Large intestine (tissue), 3 donors: ENCODE measurements at regions not wholly inside any gene's neighbourhood (a gene's known extent, or its start where the extent isn't known, plus 50 kb on each side); places are given as distances from the start of the nearest gene placed in this dataset.

Experiments
- DNase-seq, 2 donors: peaks; one replicate each; pipeline versions ENCODE4 v3.0.0 to v3.0.0-alpha.2; 2013
- H3K27ac ChIP-seq: one replicate; pipeline ENCODE4 v1.5.1; 2013; ENCODE audit warnings: low read length
- H3K27me3 ChIP-seq: 2 replicates; pipeline ENCODE4 v1.6.1; 2013; ENCODE audit warnings: low read length; ENCODE audit not compliant: control insufficient read depth, insufficient read depth
- H3K36me3 ChIP-seq: 2 replicates; pipeline ENCODE4 v1.6.1; 2013; ENCODE audit warnings: low read length; ENCODE audit not compliant: control insufficient read depth, insufficient read depth
- H3K4me1 ChIP-seq: one replicate; pipeline ENCODE4 v1.6.1; 2013; ENCODE audit warnings: low read length; ENCODE audit not compliant: control insufficient read depth, insufficient read depth
- H3K4me3 ChIP-seq: one replicate; pipeline ENCODE4 v1.5.1; 2013; ENCODE audit warnings: low read length
- H3K9me3 ChIP-seq: one replicate; pipeline ENCODE4 v1.6.1; 2013; ENCODE audit warnings: mild to moderate bottlenecking, low read depth, low read length, moderate library complexity; ENCODE audit not compliant: control insufficient read depth
- WGBS: methylation state at CpG from one replicate; pipeline ENCODE4 v1.1.5; 2013; ENCODE audit warnings: low lambda C conversion rate; ENCODE audit not compliant: insufficient coverage; 5-methylcytosine and 5-hydroxymethylcytosine counted together

GRCh38 chr5:117414926-117415325 lies 840.3 kb upstream of the SEMA6A start:
- Histone ChIP-seq H3K27me3 (no peaks in the 10 kb centered on the region), H3K36me3 (no peaks in the 10 kb centered on the region), H3K27ac (no peak overlapping the region), H3K4me1 (no peaks in the 10 kb centered on the region), H3K9me3 (no peaks in the 10 kb centered on the region), H3K4me3 (no peak overlapping the region)
- no peak for DNase-seq
- no CpG with 5 or more reads among the region's 1 CpG for WGBS

- Histone ChIP-seq H3K4me3 (no peak overlapping the region), H3K27ac (no peak overlapping the region), H3K9me3 (no peaks in the 10 kb centered on the region), H3K36me3 (no peaks in the 10 kb centered on the region), H3K4me1 (no peaks in the 10 kb centered on the region), H3K27me3 (no peaks in the 10 kb centered on the region)
- DNase-seq, result no peak
These were observed 837.1 kb upstream of the SEMA6A start for GRCh38 chr5:117411701-117412100.

- DNase-seq, result no peak
- no peak overlapping the region for H3K4me3 ChIP-seq
- no peaks in the 10 kb centered on the region for H3K36me3 ChIP-seq
- H3K27ac ChIP-seq, result no peak overlapping the region
- H3K4me1 ChIP-seq, result no peaks in the 10 kb centered on the region
- WGBS, result 20% methylated on average over 1 of the region's 2 CpGs
- H3K9me3 ChIP-seq, result no peaks in the 10 kb centered on the region
- no peaks in the 10 kb centered on the region for H3K27me3 ChIP-seq
These were observed 830.6 kb upstream of the SEMA6A start for GRCh38 chr5:117405197-117405596.

GRCh38 chr5:117394506-117395157 lies 820.0 kb upstream of the SEMA6A start:
- Histone ChIP-seq H3K36me3 (no peaks in the 10 kb centered on the region), H3K27ac (no peak overlapping the region), H3K4me3 (no peak overlapping the region), H3K4me1 (no peaks in the 10 kb centered on the region), H3K27me3 (no peaks in the 10 kb centered on the region), H3K9me3 (no peaks in the 10 kb centered on the region)
- no peak for DNase-seq
- 73% methylated on average over 2 of the region's 6 CpGs for WGBS

GRCh38 chr5:117393125-117393524 lies 818.5 kb upstream of the SEMA6A start:
- no peaks in the 10 kb centered on the region for H3K4me1 ChIP-seq
- no peaks in the 10 kb centered on the region for H3K27me3 ChIP-seq
- H3K27ac ChIP-seq, result no peak overlapping the region
- no peaks in the 10 kb centered on the region for H3K36me3 ChIP-seq
- DNase-seq, result no peak
- H3K4me3 ChIP-seq, result no peak overlapping the region
- WGBS, result 100% methylated on average over 1 of the region's 2 CpGs
- no peaks in the 10 kb centered on the region for H3K9me3 ChIP-seq

- H3K4me3 ChIP-seq, result no peak overlapping the region
- no peaks in the 10 kb centered on the region for H3K9me3 ChIP-seq
- no peak for DNase-seq
- no peaks in the 10 kb centered on the region for H3K27me3 ChIP-seq
- no peak overlapping the region for H3K27ac ChIP-seq
- no peaks in the 10 kb centered on the region for H3K4me1 ChIP-seq
- no peaks in the 10 kb centered on the region for H3K36me3 ChIP-seq
These were observed 805.7 kb upstream of the SEMA6A start for GRCh38 chr5:117380316-117380715.

GRCh38 chr5:117379521-117379920 lies 804.9 kb upstream of the SEMA6A start:
- H3K9me3 ChIP-seq, result no peaks in the 10 kb centered on the region
- H3K27me3 ChIP-seq, result no peaks in the 10 kb centered on the region
- no peak overlapping the region for H3K27ac ChIP-seq
- H3K4me3 ChIP-seq, result no peak overlapping the region
- DNase-seq, result no peak
- WGBS, result 100% methylated on average over 1 of the region's 3 CpGs
- H3K4me1 ChIP-seq, result no peaks in the 10 kb centered on the region
- no peaks in the 10 kb centered on the region for H3K36me3 ChIP-seq

- Histone ChIP-seq H3K36me3 (no peaks in the 10 kb centered on the region), H3K9me3 (no peaks in the 10 kb centered on the region)
- WGBS, result 83% methylated on average over 1 of the region's 2 CpGs
These were observed 802.1 kb upstream of the SEMA6A start for GRCh38 chr5:117376748-117377147.

GRCh38 chr5:117359895-117360294 lies 785.3 kb upstream of the SEMA6A start:
- no peak overlapping the region for H3K27ac ChIP-seq
- no peak overlapping the region for H3K4me3 ChIP-seq
- no peaks in the 10 kb centered on the region for H3K4me1 ChIP-seq
- H3K27me3 ChIP-seq, result no peaks in the 10 kb centered on the region
- DNase-seq, result no peak
- H3K9me3 ChIP-seq, result no peaks in the 10 kb centered on the region
- H3K36me3 ChIP-seq, result no peaks in the 10 kb centered on the region

More at GRCh38 chr5:117376748-117377147, 802.1 kb upstream of the SEMA6A start:
- no peak overlapping the region for H3K27ac ChIP-seq
- no peak overlapping the region for H3K4me3 ChIP-seq
- H3K27me3 ChIP-seq, result no peaks in the 10 kb centered on the region
- no peak for DNase-seq
- no peaks in the 10 kb centered on the region for H3K4me1 ChIP-seq

GRCh38 chr5:117357886-117358285 lies 783.3 kb upstream of the SEMA6A start:
- Histone ChIP-seq H3K36me3 (no peaks in the 10 kb centered on the region), H3K4me3 (no peak overlapping the region), H3K9me3 (no peaks in the 10 kb centered on the region), H3K27ac (no peak overlapping the region), H3K27me3 (no peaks in the 10 kb centered on the region), H3K4me1 (no peaks in the 10 kb centered on the region)
- DNase-seq, result no peak
- no CpG with 5 or more reads among the region's 3 CpGs for WGBS

- no CpG with 5 or more reads among the region's 2 CpGs for WGBS
- Histone ChIP-seq H3K27ac (no peak overlapping the region), H3K27me3 (no peaks in the 10 kb centered on the region), H3K4me1 (no peaks in the 10 kb centered on the region), H3K36me3 (no peaks in the 10 kb centered on the region), H3K4me3 (no peak overlapping the region), H3K9me3 (no peaks in the 10 kb centered on the region)
- DNase-seq, result no peak
These were observed 772.7 kb upstream of the SEMA6A start for GRCh38 chr5:117347280-117347679.
